HG03103 (cell line): ENCODE measurements at regions not wholly inside any gene's neighbourhood (a gene's known extent, or its start where the extent isn't known, plus 50 kb on each side); places are given as distances from the start of the nearest gene placed in this dataset.

Experiments used
- ATAC-seq: cut with Tn5 transposase; IDR thresholded peaks from one replicate; pipeline ENCODE4 v1.9.1; 2021; ENCODE audit warnings: low read depth; ENCODE audit not compliant: unreplicated experiment

GRCh38 chr17:69819316-69820087 lies 255.5 kb upstream of the KCNJ16 start:
- ATAC-seq = no peak

- ATAC-seq = no peak
These were observed 254.1 kb upstream of the KCNJ16 start for GRCh38 chr17:69820876-69821473.

- ATAC-seq = no peak
These were observed 252.6 kb upstream of the KCNJ16 start for GRCh38 chr17:69822314-69822875.

DNA sequence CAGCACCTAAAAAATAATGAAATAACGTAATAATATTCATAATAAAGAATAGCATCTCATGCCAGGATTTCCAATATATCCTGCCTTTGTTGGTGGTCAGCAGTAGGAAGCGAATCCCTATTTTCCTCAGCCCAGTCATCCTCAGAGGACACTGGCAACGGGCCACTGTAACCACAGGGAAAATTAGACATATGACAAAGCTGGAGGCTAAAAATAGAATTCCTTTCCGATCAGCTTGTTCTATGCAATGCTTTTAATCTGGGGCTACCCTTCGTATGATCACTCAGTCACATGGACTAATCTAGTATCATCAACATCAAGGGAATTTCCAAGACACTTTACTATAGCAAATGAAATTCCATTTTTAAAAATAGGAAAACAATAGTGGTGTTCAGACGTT lies 246.9 kb upstream of the KCNJ16 start:
- ATAC-seq = no peak

- no peak for ATAC-seq
These were observed 240.5 kb upstream of the KCNJ16 start for GRCh38 chr17:69834494-69834893.

DNA sequence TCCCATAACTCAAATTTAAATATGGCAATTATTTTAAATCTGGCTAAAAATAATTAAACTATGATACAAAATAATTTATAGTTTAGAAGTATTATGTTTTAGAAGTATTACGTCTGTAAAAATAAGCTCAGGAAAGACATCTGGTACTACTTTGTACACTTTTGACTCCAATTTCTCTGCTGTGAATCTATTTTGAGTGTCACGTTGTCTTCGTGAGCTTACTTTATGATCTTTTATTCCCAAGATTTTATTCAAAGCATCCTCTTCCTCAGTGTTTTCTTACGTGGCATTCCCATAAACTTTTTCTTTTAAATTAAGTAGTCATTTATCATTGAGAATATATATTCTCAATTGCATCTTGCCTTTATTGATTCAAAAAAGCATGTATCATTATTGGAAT lies 223.3 kb upstream of the KCNJ16 start:
- ATAC-seq = no peak

DNA sequence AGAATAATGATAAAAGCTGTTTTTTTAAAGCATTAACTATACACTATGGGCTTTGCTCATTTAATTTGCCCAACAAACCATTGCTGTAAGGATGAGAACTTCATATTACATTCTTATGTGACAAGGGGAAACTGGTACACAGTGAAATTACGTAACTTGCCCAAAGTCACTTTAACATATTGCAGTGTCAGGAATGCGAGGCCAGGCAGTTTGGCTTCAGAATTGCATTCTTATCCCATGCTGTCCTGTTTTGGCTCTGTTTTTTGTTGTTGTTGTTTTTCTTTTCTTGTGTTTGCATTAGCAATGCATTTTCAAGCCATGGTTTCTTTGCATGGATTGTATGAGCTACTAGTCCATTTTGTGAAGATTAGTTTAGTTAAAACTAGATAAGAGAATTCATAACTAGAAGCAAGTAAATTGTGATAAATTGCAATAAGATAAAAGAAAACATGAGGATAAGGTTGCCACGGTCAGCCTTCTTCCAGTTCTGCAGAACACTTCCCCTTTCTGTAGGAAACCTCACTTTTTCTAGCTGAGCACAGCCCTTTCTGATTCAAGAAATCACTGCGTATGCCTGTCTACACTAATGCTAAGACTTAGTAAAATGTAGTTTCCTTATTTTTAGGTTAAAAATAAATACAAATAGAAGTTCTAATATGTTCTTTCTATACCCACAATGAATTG lies 221.3 kb upstream of the KCNJ16 start:
- no peak for ATAC-seq

GRCh38 chr17:69854225-69854780 lies 220.7 kb upstream of the KCNJ16 start:
- no peak for ATAC-seq

GRCh38 chr17:69856946-69857345 lies 218.1 kb upstream of the KCNJ16 start:
- no peak for ATAC-seq

DNA sequence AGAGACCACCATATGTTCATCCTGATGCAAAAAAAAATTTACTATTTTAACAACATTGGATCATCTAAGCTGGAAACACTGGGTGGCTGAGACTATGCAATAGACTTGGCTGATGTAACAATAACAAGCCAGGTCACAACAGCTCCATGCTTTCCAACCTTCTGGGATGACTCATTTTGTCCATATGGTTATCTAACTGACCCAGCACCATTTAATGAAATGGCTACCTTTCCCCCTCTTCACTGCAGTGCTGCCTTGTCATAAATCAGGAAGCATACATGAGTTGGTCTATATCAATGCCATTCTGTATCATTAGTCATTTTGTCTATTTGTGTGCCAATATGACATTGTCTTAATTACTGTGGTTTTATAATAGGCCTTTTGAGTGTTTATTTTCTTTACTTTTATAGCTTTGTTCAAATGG lies 217.6 kb upstream of the KCNJ16 start:
- ATAC-seq = no peak

DNA sequence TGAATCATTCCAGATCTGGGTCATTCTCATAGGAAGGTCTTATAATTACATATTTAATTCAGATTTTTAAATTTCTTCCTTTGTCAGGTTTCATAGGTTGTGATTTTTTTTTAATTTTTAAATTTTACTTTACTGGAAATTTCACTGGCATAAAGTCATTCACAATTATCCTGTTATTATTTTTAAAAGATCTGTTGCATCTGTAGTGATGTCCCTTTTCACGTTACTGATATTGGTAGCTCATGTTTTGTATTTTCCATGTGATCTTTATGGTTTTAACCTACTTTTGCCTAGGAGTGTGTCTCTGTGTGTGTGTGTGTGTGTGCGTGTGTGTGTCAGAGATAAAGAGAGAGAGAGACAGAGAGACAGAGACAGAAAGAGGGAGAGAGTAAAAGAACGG lies 216.6 kb upstream of the KCNJ16 start:
- ATAC-seq = no peak

DNA sequence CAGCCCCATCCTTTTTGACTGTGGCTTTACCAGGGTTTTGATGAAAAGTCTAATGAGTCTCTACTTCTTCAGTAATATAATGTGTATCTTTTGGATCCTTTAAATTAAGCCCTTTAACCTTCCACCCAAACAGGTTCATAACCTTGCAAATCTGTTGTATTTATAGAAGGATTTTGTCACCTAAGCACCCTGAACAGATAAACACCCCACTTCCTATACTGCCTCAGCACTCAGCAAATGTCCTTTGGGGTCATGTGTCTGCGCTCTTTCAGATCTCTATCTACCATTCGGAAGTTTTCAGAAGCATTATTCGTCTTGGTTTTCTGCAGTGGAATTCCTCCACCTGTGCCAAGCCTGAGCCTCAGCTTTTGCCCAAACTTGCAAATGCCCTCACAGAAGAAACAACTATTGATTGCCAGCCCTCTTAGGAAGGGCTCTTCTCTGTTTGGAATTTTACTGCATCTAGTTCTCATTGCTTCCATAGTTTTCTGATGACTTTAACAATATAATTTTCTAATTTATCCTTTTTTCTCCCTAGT lies 214.8 kb upstream of the KCNJ16 start:
- ATAC-seq = no peak

- no peak for ATAC-seq
These were observed 210.6 kb upstream of the KCNJ16 start for GRCh38 chr17:69864462-69864861.

- peak; percentile 76 for ATAC-seq
These were observed 205.4 kb upstream of the KCNJ16 start for GRCh38 chr17:69869667-69870066.

GRCh38 chr17:69870091-69870530 lies 204.9 kb upstream of the KCNJ16 start:
- ATAC-seq = peak; percentile 62

DNA sequence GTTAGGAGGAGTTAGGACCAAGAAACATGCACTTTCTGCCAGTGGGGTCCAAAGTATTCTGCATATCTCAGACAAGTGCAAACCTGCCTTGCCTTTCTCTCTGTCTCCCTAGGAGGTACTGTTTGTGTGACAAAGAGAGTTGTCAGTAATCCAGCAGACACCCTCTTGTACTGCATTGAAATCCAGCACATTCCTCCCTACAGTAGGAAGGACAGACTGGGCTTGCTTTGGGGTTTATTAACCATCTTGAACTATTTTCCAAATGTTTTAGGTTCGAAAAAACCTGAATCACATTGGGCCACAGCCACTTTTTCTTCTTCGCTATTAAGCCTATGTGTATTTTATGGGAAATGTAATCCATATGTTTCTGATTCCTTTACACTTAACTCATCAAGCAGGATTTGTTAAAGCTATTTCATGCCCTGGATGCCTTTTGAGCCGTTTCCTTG lies 204.2 kb upstream of the KCNJ16 start:
- no peak for ATAC-seq

GRCh38 chr17:69871318-69871717 lies 203.7 kb upstream of the KCNJ16 start:
- no peak for ATAC-seq

DNA sequence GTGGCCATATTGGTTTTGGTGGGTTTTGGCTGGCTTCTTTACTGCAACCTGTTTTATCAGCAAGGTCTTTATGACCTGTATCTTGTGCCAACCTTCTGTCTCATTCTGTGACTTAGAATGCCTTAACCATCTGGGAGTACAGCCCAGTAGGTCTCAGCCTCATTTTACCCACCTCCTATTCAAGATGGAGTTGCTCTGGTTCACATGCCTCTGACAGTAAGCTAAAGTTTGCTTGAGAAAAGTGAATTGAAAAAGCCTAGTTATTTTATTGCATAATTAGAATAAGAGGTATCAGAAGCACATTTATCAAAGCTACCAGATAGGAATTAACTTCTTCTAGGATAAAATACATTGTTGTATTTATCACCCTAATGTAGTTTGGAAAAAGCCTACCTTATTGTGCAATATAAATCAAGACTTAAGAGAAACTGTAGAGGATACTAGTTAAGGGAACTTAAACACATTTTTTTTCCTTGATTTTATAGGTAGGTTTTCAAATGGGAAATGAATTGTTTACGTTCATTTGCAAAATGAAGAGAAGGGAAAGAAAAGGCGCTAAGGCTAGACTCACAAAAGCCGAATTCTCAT lies 202.3 kb upstream of the KCNJ16 start:
- ATAC-seq = no peak

GRCh38 chr17:69874175-69874670 lies 200.8 kb upstream of the KCNJ16 start:
- no peak for ATAC-seq

- ATAC-seq = no peak
These were observed 198.3 kb upstream of the KCNJ16 start for GRCh38 chr17:69876757-69877156.
